Ishikawa (cell line): ENCODE measurements at regions not wholly inside any gene's neighbourhood (a gene's known extent, or its start where the extent isn't known, plus 50 kb on each side); places are given as distances from the start of the nearest gene placed in this dataset.

Source experiments
- CEBPB ChIP-seq: IDR thresholded peaks from 2 replicates; pipeline ENCODE4 v1.6.1; 2012
- CREB1 ChIP-seq: IDR thresholded peaks from 2 replicates; pipeline ENCODE4 v1.6.1; 2012; ENCODE audit warnings: low read depth
- EGR1 ChIP-seq: IDR thresholded peaks from 2 replicates; pipeline ENCODE4 v1.6.1; 2012
- EP300 ChIP-seq: IDR thresholded peaks from 2 replicates; pipeline ENCODE4 v1.6.1; 2012; ENCODE audit warnings: borderline replicate concordance
- FOXM1 ChIP-seq: IDR thresholded peaks from 2 replicates; pipeline ENCODE4 v1.6.1; 2012; ENCODE audit warnings: low read depth, borderline replicate concordance
- NFIC ChIP-seq: IDR thresholded peaks from 2 replicates; pipeline ENCODE4 v1.6.1; 2012
- RAD21 ChIP-seq: IDR thresholded peaks from 2 replicates; pipeline ENCODE4 v1.6.1; 2012; ENCODE audit warnings: low read depth
- REST ChIP-seq: IDR thresholded peaks from 2 replicates; pipeline ENCODE4 v1.6.1; 2012; ENCODE audit warnings: low read depth, mild to moderate bottlenecking
- TAF1 ChIP-seq: IDR thresholded peaks from 2 replicates; pipeline ENCODE4 v1.6.1; 2012; ENCODE audit warnings: low read depth, mild to moderate bottlenecking
- TCF12 ChIP-seq: IDR thresholded peaks from 2 replicates; pipeline ENCODE4 v1.6.1; 2012; ENCODE audit warnings: low read depth
- TEAD4 ChIP-seq: IDR thresholded peaks from 2 replicates; pipeline ENCODE4 v1.6.1; 2012
- YY1 ChIP-seq: IDR thresholded peaks from 2 replicates; pipeline ENCODE4 v1.6.1; 2012; ENCODE audit warnings: low read depth
- ZBTB7A ChIP-seq: IDR thresholded peaks from 2 replicates; pipeline ENCODE4 v1.6.1; 2012; ENCODE audit warnings: low read depth
- TF ChIP-seq, protein P1 (sequence below): IDR thresholded peaks from 2 replicates; pipeline ENCODE4 v1.6.1; 2012
- TF ChIP-seq, protein P2 (sequence below): IDR thresholded peaks from 2 replicates; pipeline ENCODE4 v1.6.1; 2012

GRCh38 chr3:36303286-36303685, 77.0 kb upstream of the STAC start:
- TF ChIP-seq REST, result no peak
- TF ChIP-seq TCF12, result no peak
- no peak for TF ChIP-seq CREB1
- TF ChIP-seq EP300, result no peak
- TF ChIP-seq YY1, result no peak
- TF ChIP-seq TAF1, result no peak
- no peak for TF ChIP-seq RAD21
- TF ChIP-seq, protein P1, sequence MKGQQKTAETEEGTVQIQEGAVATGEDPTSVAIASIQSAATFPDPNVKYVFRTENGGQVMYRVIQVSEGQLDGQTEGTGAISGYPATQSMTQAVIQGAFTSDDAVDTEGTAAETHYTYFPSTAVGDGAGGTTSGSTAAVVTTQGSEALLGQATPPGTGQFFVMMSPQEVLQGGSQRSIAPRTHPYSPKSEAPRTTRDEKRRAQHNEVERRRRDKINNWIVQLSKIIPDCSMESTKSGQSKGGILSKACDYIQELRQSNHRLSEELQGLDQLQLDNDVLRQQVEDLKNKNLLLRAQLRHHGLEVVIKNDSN, result no peak
- no peak for TF ChIP-seq CEBPB
- TF ChIP-seq, protein P2, sequence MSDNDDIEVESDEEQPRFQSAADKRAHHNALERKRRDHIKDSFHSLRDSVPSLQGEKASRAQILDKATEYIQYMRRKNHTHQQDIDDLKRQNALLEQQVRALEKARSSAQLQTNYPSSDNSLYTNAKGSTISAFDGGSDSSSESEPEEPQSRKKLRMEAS, result no peak
- TF ChIP-seq ZBTB7A, result no peak
- TF ChIP-seq TEAD4, result no peak
- no peak for TF ChIP-seq NFIC
- TF ChIP-seq EGR1, result no peak
- TF ChIP-seq FOXM1, result no peak

GRCh38 chr3:36305929-36306520, 74.3 kb upstream of the STAC start:
- TF ChIP-seq TEAD4, result no peak
- TF ChIP-seq RAD21, result no peak
- TF ChIP-seq, protein P2, result no peak
- no peak for TF ChIP-seq NFIC
- no peak for TF ChIP-seq CEBPB
- TF ChIP-seq TAF1, result no peak
- no peak for TF ChIP-seq YY1
- TF ChIP-seq TCF12, result no peak
- no peak for TF ChIP-seq EP300
- TF ChIP-seq EGR1, result no peak
- TF ChIP-seq ZBTB7A, result no peak
- no peak for TF ChIP-seq REST
- TF ChIP-seq, protein P1, result no peak
- no peak for TF ChIP-seq CREB1
- no peak for TF ChIP-seq FOXM1

DNA sequence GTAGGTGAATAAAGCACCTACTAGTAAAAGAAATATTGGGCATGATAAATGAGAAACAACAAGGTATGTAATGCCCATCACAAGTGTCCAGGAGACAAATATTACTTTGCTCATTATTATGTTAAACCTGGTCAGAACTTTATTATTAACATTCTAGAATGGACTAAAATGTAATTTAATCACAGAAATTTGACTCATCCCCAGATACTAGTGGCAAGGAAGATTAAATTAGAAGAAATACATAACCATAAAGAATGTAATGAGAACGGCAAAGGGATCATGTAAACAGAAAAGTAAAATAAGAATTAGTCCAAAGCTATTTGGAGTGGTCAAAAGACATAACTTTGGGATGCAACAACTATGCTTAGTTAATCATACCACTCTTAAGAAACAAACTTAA, 71.2 kb upstream of the STAC start:
- TF ChIP-seq, protein P2, result no peak
- TF ChIP-seq FOXM1, result no peak
- TF ChIP-seq EGR1, result no peak
- TF ChIP-seq CEBPB, result no peak
- no peak for TF ChIP-seq NFIC
- no peak for TF ChIP-seq TAF1
- TF ChIP-seq RAD21, result no peak
- TF ChIP-seq TCF12, result no peak
- TF ChIP-seq EP300, result no peak
- TF ChIP-seq REST, result no peak
- TF ChIP-seq, protein P1, result no peak
- TF ChIP-seq ZBTB7A, result no peak
- no peak for TF ChIP-seq CREB1
- no peak for TF ChIP-seq TEAD4

- TF ChIP-seq NFIC, result no peak
These were observed 68.0 kb upstream of the STAC start for GRCh38 chr3:36312351-36312750.
